K562 (cell line): ENCODE measurements at regions not wholly inside any gene's neighbourhood (a gene's known extent, or its start where the extent isn't known, plus 50 kb on each side); places are given as distances from the start of the nearest gene placed in this dataset.
A peak's percentile ranks its signal among the peaks of the same experiment; 100 is the strongest.

Experiments used
- ATAC-seq: fragments of 200-7000 bp; cut with Tn5 transposase; 3 replicates; pipeline ENCODE4 v1.9.1; 2020; ENCODE audit warnings: moderate library complexity
- BruUV-seq: library from RNA; stranded (reverse); fragments of 400-500 nt; replicated peaks from 2 replicates; lab custom pipeline; 2021; lab: Mats Ljungman, UMichigan
- CTCF ChIA-PET: fragments of 300-600 bp; formaldehyde crosslinking; extraction: SDS; loops from one replicate; lab custom pipeline; 2021; ENCODE audit warnings: low intra/inter-chr PET ratio; lab: Yijun Ruan, JAX
- POLR2A ChIA-PET: fragments of 300-600, 350-650 bp; sonication (Branson Sonifier 250); formaldehyde crosslinking; extraction: SDS; loops from one replicate; lab custom pipeline; 2021; ENCODE audit warnings: antibody characterized with exemption, inconsistent platforms; lab: Yijun Ruan, JAX
- DNase-seq, 4 experiments: peaks; one replicate each; pipeline versions ENCODE4 v3.0.0 to v3.0.0-alpha.2; 2011 to 2018; ENCODE audit warnings: low spot score in 3 of 4, mixed read lengths in 3 of 4; ENCODE audit errors: extremely low read depth in 1 of 4
- FAIRE-seq: peaks from 2 replicates; lab custom pipeline; 2011; peaks lifted over from hg19 to GRCh38; lab: Jason Lieb, UNC
- H2AFZ ChIP-seq: 2 replicates; pipeline ENCODE4 v1.6.0; 2011; ENCODE audit warnings: low read depth, low read length, control low read depth, inconsistent platforms
- H3K27ac ChIP-seq: fragments of 200-600 bp; 3 replicates; pipeline ENCODE4 v1.8.0; 2011; ENCODE audit warnings: low read depth, mild to moderate bottlenecking, control low read depth, inconsistent platforms, low read length, moderate library complexity, mixed read lengths; ENCODE audit errors: extremely low read depth
- H3K27me3 ChIP-seq, 2 experiments: fragments of 300-600 bp in 1 of 2; 2 replicates in 1 of 2; 3 replicates in 1 of 2; pipeline versions ENCODE4 v1.6.0 to v1.8.0; 2011; ENCODE audit warnings: inconsistent platforms in 2 of 2, low read length in 2 of 2, mild to moderate bottlenecking in 1 of 2, mixed read lengths in 1 of 2, moderate library complexity in 1 of 2; ENCODE audit not compliant: control insufficient read depth in 2 of 2, insufficient read depth in 2 of 2
- H3K36me3 ChIP-seq: fragments of 300-600 bp; 3 replicates; pipeline ENCODE4 v1.8.0; 2011; ENCODE audit warnings: mild to moderate bottlenecking, low read length, inconsistent platforms; ENCODE audit not compliant: control insufficient read depth, insufficient read depth
- H3K4me1 ChIP-seq, 2 experiments: fragments of 200-600 bp in 1 of 2; replicated peaks in 1 of 2; 2 replicates in 1 of 2; 3 replicates in 1 of 2; pipeline versions ENCODE4 v1.5.1 to v1.8.0; 2011; ENCODE audit warnings: inconsistent platforms in 2 of 2, low read length in 2 of 2, mild to moderate bottlenecking in 1 of 2, mixed read lengths in 1 of 2, moderate library complexity in 1 of 2; ENCODE audit not compliant: control insufficient read depth in 2 of 2, insufficient read depth in 2 of 2
- H3K4me2 ChIP-seq: 2 replicates; pipeline ENCODE4 v1.6.1; 2011; ENCODE audit warnings: low read length, control low read depth, inconsistent platforms, mixed read lengths; ENCODE audit not compliant: insufficient read depth
- H3K4me3 ChIP-seq: fragments of 200-600 bp; sonication (generic), shearing (Covaris generic); 2 replicates; pipeline ENCODE4 v1.5.1; 2016; ENCODE audit warnings: control low read depth, inconsistent platforms
- H3K79me2 ChIP-seq: fragments of 200-600 bp; 3 replicates; pipeline ENCODE4 v1.8.0; 2011; ENCODE audit warnings: low read length, inconsistent platforms; ENCODE audit not compliant: control insufficient read depth, insufficient read depth
- H3K9ac ChIP-seq, 2 experiments: 2 replicates each; pipeline versions ENCODE4 v1.6.0 to v1.6.1; 2011; ENCODE audit warnings: low read depth in 2 of 2, low read length in 2 of 2, control low read depth in 1 of 2, inconsistent platforms in 1 of 2, mild to moderate bottlenecking in 1 of 2, mixed read lengths in 1 of 2; ENCODE audit not compliant: insufficient read depth in 1 of 2
- H3K9me1 ChIP-seq: one replicate; pipeline ENCODE4 v1.6.0; 2011; ENCODE audit warnings: inconsistent platforms, mild to moderate bottlenecking, low read length, moderate library complexity; ENCODE audit not compliant: control insufficient read depth, insufficient read depth
- H3K9me3 ChIP-seq: replicated peaks from 2 replicates; pipeline ENCODE4 v1.5.1; 2011; ENCODE audit warnings: low read depth, low read length, inconsistent platforms; ENCODE audit not compliant: control insufficient read depth, insufficient read depth
- H4K20me1 ChIP-seq: replicated peaks from 2 replicates; pipeline ENCODE4 v1.6.1; 2011; ENCODE audit warnings: low read length, inconsistent platforms, mixed read lengths; ENCODE audit not compliant: control insufficient read depth, insufficient read depth
- CEBPG ChIP-seq, 3 experiments: fragments of 200-800 bp in 1 of 3; sonication (Bioruptor generic) in 1 of 3; sonication (generic) in 1 of 3; formaldehyde crosslinking in 1 of 3; IDR thresholded peaks in 2 of 3; conservative IDR thresholded peaks in 1 of 3; 2 replicates each; pipeline versions ENCODE4 v1.6.1 to v1.8.0; 2016 to 2022; ENCODE audit warnings: missing compliant biosample characterization in 2 of 3, missing genetic modification characterization in 2 of 3, mild to moderate bottlenecking in 1 of 3, missing genetic modification reagents in 1 of 3
- ZNF75A ChIP-seq: fragments of 450-650 bp; formaldehyde crosslinking; IDR thresholded peaks from 2 replicates; pipeline ENCODE4 v1.4.0; 2020; ENCODE audit warnings: mild to moderate bottlenecking
- WGBS: fragments of 100-300 bp; shearing (Covaris generic); methylation state at CpG from one replicate; pipeline ENCODE4 v1.1.6; 2016; ENCODE audit warnings: low coverage, mixed read lengths; ENCODE audit not compliant: insufficient coverage; ENCODE audit errors: missing lambda C conversion rate; 5-methylcytosine and 5-hydroxymethylcytosine counted together
- in situ Hi-C: fragments of 300-500 bp; cut with MboI; formaldehyde crosslinking; loops from 4 replicates; pipeline ENCODE4 v1.15.0; 2018; ENCODE audit warnings: inconsistent platforms, mixed read lengths
- intact Hi-C: fragments of 100-400 bp; cut with micrococcal nuclease; formaldehyde crosslinking; loops from 2 replicates; pipeline ENCODE4 v1.14.2; 2022
- TF ChIP-seq, protein P1 (sequence below): fragments of 250-450 bp; sonication (Bioruptor Pico); IDR thresholded peaks from 2 replicates; pipeline ENCODE4 v1.9.0; 2021; ENCODE audit warnings: mild to moderate bottlenecking, inconsistent platforms

GRCh38 chr3:68428495-68428894, 503.9 kb downstream of the TAFA4 start:
- Histone ChIP-seq H3K4me2 (no peak overlapping the region), H3K9me1 (no peaks in the 10 kb centered on the region), H3K27me3 (no peaks in the 10 kb centered on the region), H3K9ac (no peak overlapping the region), H3K9me3 (no peaks in the 10 kb centered on the region), H3K4me1 (no peaks in the 10 kb centered on the region), H3K79me2 (no peaks in the 10 kb centered on the region), H3K36me3 (no peaks in the 10 kb centered on the region), H3K4me3 (no peak overlapping the region), H3K27ac (no peak overlapping the region), H4K20me1 (no peaks in the 10 kb centered on the region), H2AFZ (no peak overlapping the region)
- intact Hi-C loops (no loop called here), in situ Hi-C loops (no loop called here)
- TF ChIP-seq, protein P1, sequence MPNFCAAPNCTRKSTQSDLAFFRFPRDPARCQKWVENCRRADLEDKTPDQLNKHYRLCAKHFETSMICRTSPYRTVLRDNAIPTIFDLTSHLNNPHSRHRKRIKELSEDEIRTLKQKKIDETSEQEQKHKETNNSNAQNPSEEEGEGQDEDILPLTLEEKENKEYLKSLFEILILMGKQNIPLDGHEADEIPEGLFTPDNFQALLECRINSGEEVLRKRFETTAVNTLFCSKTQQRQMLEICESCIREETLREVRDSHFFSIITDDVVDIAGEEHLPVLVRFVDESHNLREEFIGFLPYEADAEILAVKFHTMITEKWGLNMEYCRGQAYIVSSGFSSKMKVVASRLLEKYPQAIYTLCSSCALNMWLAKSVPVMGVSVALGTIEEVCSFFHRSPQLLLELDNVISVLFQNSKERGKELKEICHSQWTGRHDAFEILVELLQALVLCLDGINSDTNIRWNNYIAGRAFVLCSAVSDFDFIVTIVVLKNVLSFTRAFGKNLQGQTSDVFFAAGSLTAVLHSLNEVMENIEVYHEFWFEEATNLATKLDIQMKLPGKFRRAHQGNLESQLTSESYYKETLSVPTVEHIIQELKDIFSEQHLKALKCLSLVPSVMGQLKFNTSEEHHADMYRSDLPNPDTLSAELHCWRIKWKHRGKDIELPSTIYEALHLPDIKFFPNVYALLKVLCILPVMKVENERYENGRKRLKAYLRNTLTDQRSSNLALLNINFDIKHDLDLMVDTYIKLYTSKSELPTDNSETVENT (CRISPR knock-in tag) = no peak
- no peak for TF ChIP-seq ZNF75A (CRISPR knock-in tag)
- no peak for TF ChIP-seq CEBPG (CRISPR knock-in tag; IDR thresholded peaks at IDR 0.05)
- TF ChIP-seq CEBPG (tag; conservative IDR thresholded peaks at IDR 0.05 in 1 of 2, IDR thresholded peaks at IDR 0.05 in 1 of 2) = peak in 1 of 2 experiments; percentile 74; a peak in 2 of 4 replicates
- no peak for ATAC-seq
- ChIA-PET CTCF (no interaction called here), POLR2A (no interaction called here)
- 0% methylated on average over 2 of the region's 2 CpGs for WGBS
- BruUV-seq = no TSS peak
- DNase-seq = no peak
- no peak for FAIRE-seq
